Activated CD4-positive, CD25-positive, alpha-beta regulatory T cell treated with anti-CD3 and anti-CD28 coated beads, Interleukin-2, amount 50 U/mL, for 72 hours (primary cell): ENCODE measurements at regions not wholly inside any gene's neighbourhood (a gene's known extent, or its start where the extent isn't known, plus 50 kb on each side); places are given as distances from the start of the nearest gene placed in this dataset.
"Not testable (repeated sequence)": the region's sequence is repeated elsewhere in the genome, so short reads cannot be mapped to it uniquely, and the experiment has no call there.

Experiments
- DNase-seq: peaks from one replicate; pipeline ENCODE4 v3.0.0; 2021

GRCh38 chr7:150110882-150111281 is 212.3 kb upstream of the LRRC61 start:
- not testable (repeated sequence) for DNase-seq

DNA sequence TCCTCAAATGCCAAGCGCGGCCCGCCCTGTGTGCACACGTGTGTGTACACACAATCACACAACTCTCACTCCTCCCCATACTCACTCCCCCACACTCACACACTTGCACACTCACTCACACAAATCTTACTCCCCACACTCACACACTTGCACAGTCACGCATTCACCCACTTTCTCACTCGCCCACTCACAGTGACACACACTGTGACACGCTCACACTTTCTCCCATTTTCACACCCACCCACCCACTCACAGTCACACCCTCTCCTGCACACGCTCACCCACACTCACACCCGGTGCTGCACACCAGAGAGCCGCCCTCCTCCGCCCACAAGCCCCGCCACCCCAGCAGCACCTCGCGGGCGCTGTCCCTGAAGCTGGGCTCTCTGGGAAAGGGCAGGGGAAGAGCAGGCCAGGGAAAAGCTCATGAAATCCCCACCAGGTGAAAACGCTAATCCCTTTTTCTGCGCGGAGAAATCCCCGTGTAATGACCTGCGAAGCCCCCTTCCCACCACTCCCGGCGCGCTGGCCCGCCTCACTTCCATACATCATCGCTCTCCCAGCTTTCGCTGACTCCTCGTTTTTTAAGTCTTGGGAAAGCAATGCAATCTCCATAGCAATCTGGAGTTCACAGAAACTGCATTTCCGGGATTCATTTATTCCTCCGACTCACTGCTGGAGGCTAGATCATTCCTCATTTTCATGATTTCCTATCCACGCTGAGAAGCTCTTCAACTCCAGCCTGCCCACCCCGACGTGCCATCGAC is 211.6 kb upstream of the LRRC61 start:
- not testable (repeated sequence) for DNase-seq

GRCh38 chr7:150113301-150113700 is 209.9 kb upstream of the LRRC61 start:
- DNase-seq: not testable (repeated sequence)

GRCh38 chr7:150114591-150114990 is 208.6 kb upstream of the LRRC61 start:
- DNase-seq: not testable (repeated sequence)

GRCh38 chr7:150119966-150120365 is 203.2 kb upstream of the LRRC61 start:
- DNase-seq: not testable (repeated sequence)

DNA sequence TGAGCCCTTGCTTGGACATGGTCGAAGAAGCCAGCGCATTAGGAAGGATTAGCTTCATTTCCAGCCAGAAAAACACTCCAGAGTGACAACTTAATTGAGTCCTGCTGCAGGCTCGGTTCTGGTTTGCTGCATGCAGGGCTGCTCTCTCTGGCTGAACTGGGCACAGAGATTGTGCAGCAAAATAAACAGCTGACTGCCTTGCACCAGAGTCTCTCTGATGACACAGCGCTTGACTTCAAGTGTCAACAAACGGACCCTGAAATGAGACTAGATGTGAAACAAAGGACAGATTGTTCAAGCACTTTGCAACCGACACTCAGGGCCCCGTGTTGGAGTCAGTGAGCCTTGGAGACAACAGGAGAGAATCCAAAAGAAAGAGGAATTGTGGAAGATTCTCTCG is 197.3 kb upstream of the LRRC61 start:
- not testable (repeated sequence) for DNase-seq

- DNase-seq: not testable (repeated sequence)
Observed at GRCh38 chr7:150134451-150134850, 188.7 kb upstream of the LRRC61 start.

DNA sequence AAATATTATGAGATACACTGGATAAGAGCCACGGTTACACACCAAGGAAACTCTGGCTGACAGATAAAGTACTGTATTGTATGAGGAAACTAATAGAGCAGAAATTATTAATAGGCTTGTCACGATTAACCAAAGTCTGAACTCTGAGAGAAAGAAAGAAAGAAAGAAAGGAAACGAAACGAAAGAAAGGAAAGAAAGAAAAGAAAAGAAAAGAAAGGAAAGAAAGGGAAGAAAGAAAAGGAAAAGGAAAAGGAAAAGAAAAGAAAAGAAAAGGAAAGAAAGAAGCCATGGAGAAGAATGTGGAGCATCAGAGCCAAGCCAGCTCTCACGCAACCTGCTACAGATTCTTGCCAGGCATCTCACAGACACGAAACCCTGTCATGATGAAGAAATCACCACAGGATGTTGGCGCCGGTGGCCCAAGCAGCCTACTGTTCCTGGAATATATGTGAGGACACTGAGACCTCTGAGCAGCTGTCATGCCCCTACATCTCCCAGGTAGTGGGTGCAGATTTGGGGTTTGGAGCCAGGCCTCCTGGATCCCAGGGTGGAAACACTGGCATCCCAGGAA is 187.4 kb upstream of the LRRC61 start:
- DNase-seq: not testable (repeated sequence)

DNA sequence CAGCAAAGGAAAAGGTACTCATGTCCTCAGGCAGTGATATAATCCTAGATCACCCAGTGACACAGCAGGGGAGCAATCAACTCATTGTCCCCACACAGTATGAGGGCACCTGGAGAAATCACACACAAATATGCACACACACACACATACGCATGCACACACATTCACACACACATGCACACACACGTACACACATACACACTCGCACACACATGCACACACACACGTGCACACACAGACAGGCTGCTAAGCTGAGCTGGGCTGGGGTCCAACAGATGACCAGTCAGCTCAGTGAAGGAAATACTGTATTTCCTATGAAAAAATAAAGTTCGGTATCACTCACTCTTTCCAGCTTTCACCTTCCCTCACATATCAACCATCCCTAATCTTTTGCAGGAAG is 183.3 kb upstream of the LRRC61 start:
- not testable (repeated sequence) for DNase-seq

DNA sequence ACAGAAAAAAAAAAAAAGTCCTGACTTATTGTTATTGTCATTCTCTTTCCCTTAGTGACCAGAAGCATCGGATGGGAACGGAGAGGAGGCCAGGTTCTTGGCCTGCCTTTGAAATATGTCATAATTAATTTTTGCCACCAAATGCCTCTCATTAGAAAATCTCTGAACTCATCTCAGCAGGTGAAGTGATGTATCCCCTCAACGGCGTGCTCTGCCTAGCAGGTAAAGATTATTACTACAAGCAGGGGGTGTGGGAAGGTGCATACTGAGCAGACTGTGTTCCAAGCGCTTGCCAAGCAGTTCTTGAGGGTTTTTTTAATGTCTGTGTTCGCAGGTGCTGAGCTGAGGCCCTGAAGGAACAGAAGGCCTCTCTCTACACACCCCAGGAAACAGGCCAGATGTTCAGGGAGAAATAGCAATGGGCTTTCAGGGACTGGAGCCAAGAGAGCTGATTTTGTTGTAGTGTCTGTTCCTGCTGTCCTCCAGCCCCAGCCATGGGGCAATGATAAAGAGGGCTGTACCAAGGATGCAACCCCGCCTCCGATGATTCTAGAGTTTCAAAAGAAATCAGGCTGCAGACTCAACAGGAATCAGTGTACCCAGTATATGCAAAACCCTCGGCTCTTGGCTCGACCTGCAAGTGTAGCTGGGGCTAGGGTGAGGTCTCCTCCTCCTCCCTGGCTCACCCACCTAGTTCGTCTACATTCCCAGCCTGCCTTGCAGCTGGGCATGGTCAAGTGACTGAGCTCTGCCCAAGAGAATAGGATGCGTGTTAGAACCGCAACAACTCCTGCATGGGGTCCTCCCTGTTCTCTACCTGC is 181.4 kb upstream of the LRRC61 start:
- not testable (repeated sequence) for DNase-seq

GRCh38 chr7:150146124-150146523 is 177.0 kb upstream of the LRRC61 start:
- not testable (repeated sequence) for DNase-seq

DNA sequence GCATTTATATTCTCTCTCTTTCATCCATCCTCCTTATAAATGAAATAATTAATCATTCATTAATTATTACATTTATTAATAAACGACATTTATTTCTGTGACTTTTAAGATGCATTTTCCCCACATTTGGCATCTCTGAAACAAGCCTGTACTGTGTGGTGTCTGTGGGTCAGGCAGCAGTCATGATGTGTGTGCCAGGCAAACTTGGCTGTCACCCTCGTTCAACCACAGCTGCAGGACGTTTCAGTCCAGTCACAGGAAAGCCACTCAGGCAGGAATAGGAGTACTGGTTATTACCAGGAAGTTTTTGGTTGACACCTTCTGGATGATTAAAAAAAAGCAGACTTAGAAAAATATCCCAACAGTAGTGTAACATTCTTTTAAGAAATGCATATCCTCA is 175.6 kb upstream of the LRRC61 start:
- not testable (repeated sequence) for DNase-seq

GRCh38 chr7:150156015-150156414 is 167.1 kb upstream of the LRRC61 start:
- not testable (repeated sequence) for DNase-seq

DNA sequence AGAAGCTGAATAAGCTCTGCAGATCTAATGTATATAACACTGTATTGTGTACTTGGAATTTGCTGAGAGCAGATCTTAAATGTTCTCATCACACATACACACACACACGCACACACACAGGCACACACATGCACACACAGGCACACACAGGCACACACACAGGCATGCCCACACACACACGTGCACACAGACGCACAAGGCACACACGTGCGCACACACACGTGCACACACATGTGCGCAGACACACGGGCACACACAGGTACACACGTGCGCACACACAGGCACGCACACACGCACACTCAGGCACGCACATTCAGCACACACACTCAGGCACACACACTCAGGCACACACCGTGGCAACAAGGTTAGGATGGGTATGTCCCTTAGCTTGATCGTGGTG is 164.5 kb upstream of the LRRC61 start:
- DNase-seq: not testable (repeated sequence)

DNA sequence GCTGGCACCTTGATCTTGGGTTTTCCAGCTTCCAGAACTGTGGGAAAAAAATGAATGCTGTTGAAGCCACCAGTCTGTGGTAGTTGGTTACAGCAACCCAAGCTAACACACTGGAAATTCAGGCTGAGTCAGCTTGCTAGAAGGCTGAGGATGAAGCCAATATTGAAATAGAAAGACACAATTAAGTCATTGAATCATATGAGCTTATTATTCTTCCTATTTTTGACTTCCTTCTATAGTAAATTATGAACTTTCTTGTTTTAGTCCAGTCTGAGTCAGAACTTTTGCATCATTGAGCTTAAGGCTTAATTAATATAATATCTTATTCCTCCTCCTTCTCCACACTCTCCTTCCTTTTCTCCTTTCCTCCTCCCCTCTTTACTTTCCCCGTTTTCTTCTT is 153.6 kb upstream of the LRRC61 start:
- not testable (repeated sequence) for DNase-seq

GRCh38 chr7:150169943-150170490 is 153.1 kb upstream of the LRRC61 start:
- DNase-seq: not testable (repeated sequence)

DNA sequence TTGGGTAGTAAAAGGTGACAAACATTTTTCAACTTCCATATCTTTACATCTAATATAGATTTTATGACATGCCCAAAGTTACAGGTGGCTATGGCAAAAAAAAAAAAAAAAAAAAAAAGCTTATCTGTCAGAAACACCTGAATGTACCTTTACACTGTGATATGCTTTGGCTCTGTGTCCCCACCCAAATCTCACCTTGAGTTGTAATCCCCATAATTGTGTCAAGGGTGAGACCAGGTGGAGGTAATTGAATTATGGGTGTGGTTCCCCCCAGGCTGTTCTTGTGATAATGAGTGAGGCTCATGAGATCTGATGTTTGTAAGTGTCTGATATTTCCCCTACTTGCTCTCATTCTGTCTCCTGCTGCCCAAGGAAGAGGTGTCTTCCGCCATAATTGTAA is 139.6 kb upstream of the LRRC61 start:
- not testable (repeated sequence) for DNase-seq

DNA sequence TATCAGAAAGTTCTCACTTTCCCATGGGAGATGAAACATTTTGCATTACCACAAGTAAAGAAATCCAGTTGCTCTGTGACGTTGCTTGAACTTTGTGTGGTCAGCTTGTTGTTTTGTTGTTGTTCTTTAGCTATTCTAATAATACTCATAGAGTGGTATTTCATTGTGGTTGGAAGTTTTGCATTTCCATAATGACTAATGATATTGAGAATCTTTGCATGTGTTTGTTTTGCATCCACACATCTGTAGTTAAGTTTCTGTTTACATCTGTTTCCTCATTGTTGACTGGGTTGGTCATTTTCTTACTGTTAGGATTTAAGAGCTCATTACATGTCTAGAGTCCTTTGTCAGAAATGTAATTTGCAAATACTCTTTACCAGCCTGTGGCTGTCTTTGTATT is 133.2 kb upstream of the LRRC61 start:
- DNase-seq: not testable (repeated sequence)

DNA sequence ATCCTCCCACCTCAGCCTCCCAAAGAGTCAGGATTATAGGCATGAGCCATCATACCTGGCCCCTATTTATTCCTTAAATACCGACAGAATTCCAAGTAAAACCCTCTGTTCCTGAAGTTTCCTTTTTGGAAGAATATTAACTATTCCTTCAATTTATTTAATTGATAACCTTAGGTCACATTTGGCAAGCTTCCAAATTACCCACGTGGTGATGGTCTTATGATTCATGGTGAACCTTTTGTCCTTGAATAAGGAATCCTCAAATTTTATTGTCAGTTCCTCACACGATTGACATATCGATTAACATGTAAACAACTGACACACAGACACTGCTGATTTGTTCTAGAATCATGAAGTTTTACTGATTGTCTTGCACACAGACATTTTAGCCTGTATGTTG is 130.6 kb upstream of the LRRC61 start:
- not testable (repeated sequence) for DNase-seq

DNA sequence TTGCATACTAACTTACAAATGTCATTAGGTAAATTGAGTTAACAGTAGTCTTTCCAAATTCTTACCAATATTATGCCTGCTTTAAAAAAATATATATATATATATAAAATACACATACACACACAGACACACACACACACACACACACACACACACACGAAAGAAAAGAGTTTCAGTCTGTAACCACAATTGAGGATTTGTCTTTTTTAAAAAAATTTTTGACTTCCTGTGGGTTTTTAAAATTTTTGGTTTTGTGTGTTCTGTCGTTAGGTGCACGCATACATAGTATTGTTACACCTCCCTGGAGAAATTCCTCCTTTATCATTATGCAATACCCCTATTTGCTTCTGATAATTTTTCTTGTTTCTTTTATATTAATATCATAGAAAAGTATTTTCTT is 129.3 kb upstream of the LRRC61 start:
- DNase-seq: not testable (repeated sequence)
